Astrocyte (in vitro differentiated cells and primary cell): ENCODE measurements at regions not wholly inside any gene's neighbourhood (a gene's known extent, or its start where the extent isn't known, plus 50 kb on each side); places are given as distances from the start of the nearest gene placed in this dataset.

Source experiments
- EZH2 ChIP-seq: IDR thresholded peaks from 2 replicates; pipeline ENCODE4 v1.6.1; 2012; ENCODE audit warnings: mild to moderate bottlenecking, low read length, inconsistent platforms; ENCODE audit not compliant: insufficient read depth
- TF ChIP-seq, protein P1 (sequence below): IDR thresholded peaks from 2 replicates; pipeline ENCODE4 v1.5.1; 2011; ENCODE audit warnings: low read depth, mild to moderate bottlenecking, inconsistent platforms, low read length, moderate library complexity; ENCODE audit not compliant: insufficient read depth

DNA sequence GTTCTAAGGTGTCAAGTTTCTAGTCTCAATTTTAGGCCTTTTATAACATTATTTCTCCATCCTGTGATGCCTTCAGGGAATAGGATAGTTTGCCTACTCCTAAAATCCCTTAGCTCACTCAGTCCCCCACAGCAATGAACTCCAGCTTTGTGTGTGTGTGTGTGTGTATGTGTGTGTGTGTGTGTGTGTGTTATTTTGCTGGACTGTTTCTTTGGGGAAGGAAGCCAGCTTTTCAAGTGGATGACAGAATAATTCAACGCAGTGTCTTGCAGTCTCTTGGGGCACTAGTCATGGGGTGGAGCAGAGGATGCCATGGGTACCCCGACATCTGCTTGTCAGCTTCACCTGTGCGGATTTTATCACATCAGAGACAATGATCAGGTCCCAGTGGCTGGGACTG is 262.8 kb upstream of the DAPK1 start:
- TF ChIP-seq, protein P1, sequence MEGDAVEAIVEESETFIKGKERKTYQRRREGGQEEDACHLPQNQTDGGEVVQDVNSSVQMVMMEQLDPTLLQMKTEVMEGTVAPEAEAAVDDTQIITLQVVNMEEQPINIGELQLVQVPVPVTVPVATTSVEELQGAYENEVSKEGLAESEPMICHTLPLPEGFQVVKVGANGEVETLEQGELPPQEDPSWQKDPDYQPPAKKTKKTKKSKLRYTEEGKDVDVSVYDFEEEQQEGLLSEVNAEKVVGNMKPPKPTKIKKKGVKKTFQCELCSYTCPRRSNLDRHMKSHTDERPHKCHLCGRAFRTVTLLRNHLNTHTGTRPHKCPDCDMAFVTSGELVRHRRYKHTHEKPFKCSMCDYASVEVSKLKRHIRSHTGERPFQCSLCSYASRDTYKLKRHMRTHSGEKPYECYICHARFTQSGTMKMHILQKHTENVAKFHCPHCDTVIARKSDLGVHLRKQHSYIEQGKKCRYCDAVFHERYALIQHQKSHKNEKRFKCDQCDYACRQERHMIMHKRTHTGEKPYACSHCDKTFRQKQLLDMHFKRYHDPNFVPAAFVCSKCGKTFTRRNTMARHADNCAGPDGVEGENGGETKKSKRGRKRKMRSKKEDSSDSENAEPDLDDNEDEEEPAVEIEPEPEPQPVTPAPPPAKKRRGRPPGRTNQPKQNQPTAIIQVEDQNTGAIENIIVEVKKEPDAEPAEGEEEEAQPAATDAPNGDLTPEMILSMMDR, result no peak
- no peak for TF ChIP-seq EZH2
